Fibroblast of gingiva (primary cell): ENCODE measurements at regions not wholly inside any gene's neighbourhood (a gene's known extent, or its start where the extent isn't known, plus 50 kb on each side); places are given as distances from the start of the nearest gene placed in this dataset.

Source experiments
- DNase-seq: peaks from one replicate; pipeline ENCODE4 v3.0.0-alpha.2; 2011; ENCODE audit warnings: low read depth

GRCh38 chr20:58139849-58140786, 88.3 kb downstream of the ANKRD60 start:
- no peak for DNase-seq

GRCh38 chr20:58138395-58138794, 90.1 kb downstream of the ANKRD60 start:
- no peak for DNase-seq

- no peak for DNase-seq
These were observed 90.7 kb downstream of the ANKRD60 start for GRCh38 chr20:58137651-58138265.

- DNase-seq = no peak
These were observed 91.2 kb downstream of the ANKRD60 start for GRCh38 chr20:58137236-58137635.

- DNase-seq = no peak
These were observed 92.3 kb downstream of the ANKRD60 start for GRCh38 chr20:58136149-58136484.

- DNase-seq = no peak
These were observed 92.9 kb downstream of the ANKRD60 start for GRCh38 chr20:58135441-58136148.

GRCh38 chr20:58133020-58133808, 95.2 kb downstream of the ANKRD60 start:
- DNase-seq = no peak

- peak; percentile 89 for DNase-seq
These were observed 96.8 kb downstream of the ANKRD60 start for GRCh38 chr20:58131551-58132142.

GRCh38 chr20:58131151-58131550, 97.3 kb downstream of the ANKRD60 start:
- peak; percentile 25 for DNase-seq

GRCh38 chr20:58130581-58130980, 97.9 kb downstream of the ANKRD60 start:
- no peak for DNase-seq

GRCh38 chr20:58130156-58130555, 98.3 kb downstream of the ANKRD60 start:
- DNase-seq = no peak

- DNase-seq = no peak
These were observed 98.7 kb downstream of the ANKRD60 start for GRCh38 chr20:58129721-58130151.

GRCh38 chr20:58128635-58129625, 99.5 kb downstream of the ANKRD60 start:
- no peak for DNase-seq

GRCh38 chr20:58127701-58128111, 100.7 kb downstream of the ANKRD60 start:
- DNase-seq = peak; percentile 23

GRCh38 chr20:58125726-58126125, 102.7 kb downstream of the ANKRD60 start:
- DNase-seq = no peak

- DNase-seq = peak; percentile 64
These were observed 110.5 kb downstream of the ANKRD60 start for GRCh38 chr20:58117944-58118343.

GRCh38 chr20:58116505-58116904, 111.9 kb downstream of the ANKRD60 start:
- no peak for DNase-seq

GRCh38 chr20:58113716-58114115, 114.7 kb downstream of the ANKRD60 start:
- DNase-seq = no peak

- peak; percentile 81 for DNase-seq
These were observed 116.3 kb downstream of the ANKRD60 start for GRCh38 chr20:58112017-58112781.
